Suprapubic skin (tissue), 4 donors: ENCODE measurements at regions not wholly inside any gene's neighbourhood (a gene's known extent, or its start where the extent isn't known, plus 50 kb on each side); places are given as distances from the start of the nearest gene placed in this dataset.

Experiments used
- DNase-seq, 2 donors: peaks; one replicate each; pipeline ENCODE4 v3.0.0-alpha.2; 2019; ENCODE audit warnings: low spot score in 2 of 2
- H3K27ac ChIP-seq: fragments of 200-600 bp; sonication (generic); one replicate; pipeline ENCODE4 v1.5.1; 2019
- H3K27me3 ChIP-seq: fragments of 200-600 bp; sonication (generic); one replicate; pipeline ENCODE4 v1.5.1; 2019
- H3K36me3 ChIP-seq: fragments of 200-600 bp; sonication (generic); one replicate; pipeline ENCODE4 v1.5.1; 2019
- H3K4me1 ChIP-seq: fragments of 200-600 bp; sonication (generic); one replicate; pipeline ENCODE4 v1.5.1; 2019
- H3K4me3 ChIP-seq: fragments of 200-600 bp; sonication (generic); one replicate; pipeline ENCODE4 v1.5.1; 2019; ENCODE audit warnings: mild to moderate bottlenecking
- H3K9me3 ChIP-seq: fragments of 200-600 bp; sonication (generic); one replicate; pipeline ENCODE4 v1.5.1; 2019
- CTCF ChIP-seq, 2 donors: fragments of 200-600 bp in 1 of 2; fragments of 450-650 bp in 1 of 2; sonication (generic) in 1 of 2; IDR thresholded peaks; one replicate each; pipeline ENCODE4 v1.5.1; 2016 to 2019; ENCODE audit warnings: antibody characterized with exemption in 2 of 2, mild to moderate bottlenecking in 1 of 2, moderate library complexity in 1 of 2
- EP300 ChIP-seq: sonication (generic); formaldehyde crosslinking; IDR thresholded peaks from one replicate; pipeline ENCODE4 v1.6.1; 2017; ENCODE audit warnings: antibody characterized with exemption
- POLR2A ChIP-seq, 2 donors: fragments of 450-650 bp; IDR thresholded peaks; one replicate each; pipeline ENCODE4 v1.6.1; 2017; ENCODE audit warnings: antibody characterized with exemption in 2 of 2, mild to moderate bottlenecking in 2 of 2, moderate library complexity in 2 of 2
- POLR2AphosphoS5 ChIP-seq, 3 donors: sonication (generic); formaldehyde crosslinking; IDR thresholded peaks; one replicate each; pipeline ENCODE4 v1.6.1; 2017; ENCODE audit warnings: antibody characterized with exemption in 3 of 3
- WGBS: methylation state at CpG from one replicate; pipeline ENCODE4 v1.1.5; 2018; 5-methylcytosine and 5-hydroxymethylcytosine counted together

GRCh38 chr6:132892929-132893771 is 78.8 kb downstream of the RPS12 start:
- WGBS = 48% methylated on average over 5 of the region's 5 CpGs
- DNase-seq = no peak
- no peak for TF ChIP-seq CTCF (IDR thresholded peaks at IDR 0.05)
- TF ChIP-seq POLR2A (IDR thresholded peaks at IDR 0.05) = no peak
- no peak for TF ChIP-seq EP300
- no peak for TF ChIP-seq POLR2AphosphoS5 (IDR thresholded peaks at IDR 0.05)

GRCh38 chr6:132893772-132894490 is 79.6 kb downstream of the RPS12 start:
- no peaks in the 10 kb centered on the region for H3K27me3 ChIP-seq
- DNase-seq = no peak
- H3K4me1 ChIP-seq = no peaks in the 10 kb centered on the region
- H3K36me3 ChIP-seq = no peaks in the 10 kb centered on the region
- no peaks in the 10 kb centered on the region for H3K9me3 ChIP-seq
- WGBS = 47% methylated on average over 8 of the region's 8 CpGs
- no peak overlapping the region for H3K27ac ChIP-seq
- TF ChIP-seq CTCF (IDR thresholded peaks at IDR 0.05) (no peak), EP300 (no peak), POLR2AphosphoS5 (IDR thresholded peaks at IDR 0.05) (no peak), POLR2A (IDR thresholded peaks at IDR 0.05) (no peak)
- no peak overlapping the region for H3K4me3 ChIP-seq

More at GRCh38 chr6:132892929-132893771, 78.8 kb downstream of the RPS12 start:
- no peaks in the 10 kb centered on the region for H3K27me3 ChIP-seq
- no peaks in the 10 kb centered on the region for H3K4me1 ChIP-seq
- no peaks in the 10 kb centered on the region for H3K36me3 ChIP-seq
- H3K4me3 ChIP-seq = no peak overlapping the region
- H3K9me3 ChIP-seq = no peaks in the 10 kb centered on the region
- no peak overlapping the region for H3K27ac ChIP-seq

- no peak overlapping the region for H3K4me3 ChIP-seq
- no peak for TF ChIP-seq CTCF (IDR thresholded peaks at IDR 0.05)
- TF ChIP-seq POLR2A (IDR thresholded peaks at IDR 0.05) = no peak
- no peak for TF ChIP-seq POLR2AphosphoS5 (IDR thresholded peaks at IDR 0.05)
- TF ChIP-seq EP300 = no peak
- WGBS = 76% methylated on average over 4 of the region's 4 CpGs
- no peaks in the 10 kb centered on the region for H3K36me3 ChIP-seq
- no peak overlapping the region for H3K27ac ChIP-seq
- no peaks in the 10 kb centered on the region for H3K4me1 ChIP-seq
- no peak for DNase-seq
- H3K9me3 ChIP-seq = no peaks in the 10 kb centered on the region
- H3K27me3 ChIP-seq = no peaks in the 10 kb centered on the region
Observed at GRCh38 chr6:132898376-132898775, 84.0 kb downstream of the RPS12 start.

GRCh38 chr6:132900849-132901248 is 86.5 kb downstream of the RPS12 start:
- DNase-seq = no peak
- no peaks in the 10 kb centered on the region for H3K4me1 ChIP-seq
- no peaks in the 10 kb centered on the region for H3K9me3 ChIP-seq
- no peak overlapping the region for H3K27ac ChIP-seq
- no peaks in the 10 kb centered on the region for H3K27me3 ChIP-seq
- H3K4me3 ChIP-seq = no peak overlapping the region
- TF ChIP-seq EP300 (no peak), POLR2AphosphoS5 (IDR thresholded peaks at IDR 0.05) (no peak), CTCF (IDR thresholded peaks at IDR 0.05) (no peak), POLR2A (IDR thresholded peaks at IDR 0.05) (no peak)
- 63% methylated on average over 2 of the region's 2 CpGs for WGBS
- no peaks in the 10 kb centered on the region for H3K36me3 ChIP-seq

- Histone ChIP-seq H3K9me3 (no peaks in the 10 kb centered on the region), H3K27ac (no peak overlapping the region), H3K4me1 (no peaks in the 10 kb centered on the region), H3K36me3 (no peaks in the 10 kb centered on the region), H3K27me3 (no peaks in the 10 kb centered on the region), H3K4me3 (no peak overlapping the region)
- DNase-seq = no peak
- TF ChIP-seq POLR2A (IDR thresholded peaks at IDR 0.05) (no peak), CTCF (IDR thresholded peaks at IDR 0.05) (no peak), POLR2AphosphoS5 (IDR thresholded peaks at IDR 0.05) (no peak), EP300 (no peak)
- WGBS = 57% methylated on average over 6 of the region's 6 CpGs
Observed at GRCh38 chr6:132902901-132903300, 88.5 kb downstream of the RPS12 start.
